Suprapubic skin (tissue), 4 donors: ENCODE measurements at regions not wholly inside any gene's neighbourhood (a gene's known extent, or its start where the extent isn't known, plus 50 kb on each side); places are given as distances from the start of the nearest gene placed in this dataset.

Source experiments
- DNase-seq, 2 donors: peaks; one replicate each; pipeline ENCODE4 v3.0.0-alpha.2; 2019; ENCODE audit warnings: low spot score in 2 of 2
- H3K27ac ChIP-seq: fragments of 200-600 bp; sonication (generic); one replicate; pipeline ENCODE4 v1.5.1; 2019
- H3K27me3 ChIP-seq: fragments of 200-600 bp; sonication (generic); one replicate; pipeline ENCODE4 v1.5.1; 2019
- H3K36me3 ChIP-seq: fragments of 200-600 bp; sonication (generic); one replicate; pipeline ENCODE4 v1.5.1; 2019
- H3K4me1 ChIP-seq: fragments of 200-600 bp; sonication (generic); one replicate; pipeline ENCODE4 v1.5.1; 2019
- H3K4me3 ChIP-seq: fragments of 200-600 bp; sonication (generic); one replicate; pipeline ENCODE4 v1.5.1; 2019; ENCODE audit warnings: mild to moderate bottlenecking
- H3K9me3 ChIP-seq: fragments of 200-600 bp; sonication (generic); one replicate; pipeline ENCODE4 v1.5.1; 2019
- CTCF ChIP-seq, 2 donors: fragments of 200-600 bp in 1 of 2; fragments of 450-650 bp in 1 of 2; sonication (generic) in 1 of 2; IDR thresholded peaks; one replicate each; pipeline ENCODE4 v1.5.1; 2016 to 2019; ENCODE audit warnings: antibody characterized with exemption in 2 of 2, mild to moderate bottlenecking in 1 of 2, moderate library complexity in 1 of 2
- EP300 ChIP-seq: sonication (generic); formaldehyde crosslinking; IDR thresholded peaks from one replicate; pipeline ENCODE4 v1.6.1; 2017; ENCODE audit warnings: antibody characterized with exemption
- POLR2A ChIP-seq, 2 donors: fragments of 450-650 bp; IDR thresholded peaks; one replicate each; pipeline ENCODE4 v1.6.1; 2017; ENCODE audit warnings: antibody characterized with exemption in 2 of 2, mild to moderate bottlenecking in 2 of 2, moderate library complexity in 2 of 2
- POLR2AphosphoS5 ChIP-seq, 3 donors: sonication (generic); formaldehyde crosslinking; IDR thresholded peaks; one replicate each; pipeline ENCODE4 v1.6.1; 2017; ENCODE audit warnings: antibody characterized with exemption in 3 of 3
- WGBS: methylation state at CpG from one replicate; pipeline ENCODE4 v1.1.5; 2018; 5-methylcytosine and 5-hydroxymethylcytosine counted together

GRCh38 chr5:58013542-58014258 lies 446.2 kb downstream of the PLK2 start:
- no peak for DNase-seq
- no peaks in the 10 kb centered on the region for H3K27me3 ChIP-seq
- H3K9me3 ChIP-seq, result no peaks in the 10 kb centered on the region
- no peaks in the 10 kb centered on the region for H3K4me1 ChIP-seq
- 95% methylated on average over 9 of the region's 9 CpGs for whole genome bisulfite sequencing
- no peak overlapping the region for H3K4me3 ChIP-seq
- no peaks in the 10 kb centered on the region for H3K36me3 ChIP-seq
- TF ChIP-seq CTCF (IDR thresholded peaks at IDR 0.05) (no peak), POLR2AphosphoS5 (IDR thresholded peaks at IDR 0.05) (no peak), EP300 (no peak), POLR2A (IDR thresholded peaks at IDR 0.05) (no peak)
- H3K27ac ChIP-seq, result no peak overlapping the region

GRCh38 chr5:58012801-58013315 lies 447.0 kb downstream of the PLK2 start:
- H3K9me3 ChIP-seq, result no peaks in the 10 kb centered on the region
- TF ChIP-seq POLR2A (IDR thresholded peaks at IDR 0.05), result no peak
- TF ChIP-seq EP300, result no peak
- TF ChIP-seq POLR2AphosphoS5 (IDR thresholded peaks at IDR 0.05), result no peak
- TF ChIP-seq CTCF (IDR thresholded peaks at IDR 0.05), result no peak
- H3K4me1 ChIP-seq, result no peaks in the 10 kb centered on the region
- 90% methylated on average over 3 of the region's 3 CpGs for WGBS
- no peak overlapping the region for H3K27ac ChIP-seq
- no peaks in the 10 kb centered on the region for H3K36me3 ChIP-seq
- H3K4me3 ChIP-seq, result no peak overlapping the region
- DNase-seq, result no peak
- no peaks in the 10 kb centered on the region for H3K27me3 ChIP-seq

GRCh38 chr5:58012102-58012501 lies 447.8 kb downstream of the PLK2 start:
- DNase-seq, result no peak
- 56% methylated on average over 1 of the region's 1 CpG for whole genome bisulfite sequencing
- Histone ChIP-seq H3K27ac (no peak overlapping the region), H3K4me3 (no peak overlapping the region), H3K4me1 (no peaks in the 10 kb centered on the region), H3K36me3 (no peaks in the 10 kb centered on the region), H3K27me3 (no peaks in the 10 kb centered on the region), H3K9me3 (no peaks in the 10 kb centered on the region)
- no peak for TF ChIP-seq POLR2A (IDR thresholded peaks at IDR 0.05)
- no peak for TF ChIP-seq CTCF (IDR thresholded peaks at IDR 0.05)

GRCh38 chr5:58011301-58011700 lies 448.6 kb downstream of the PLK2 start:
- TF ChIP-seq POLR2A (IDR thresholded peaks at IDR 0.05), result no peak
- no peak for TF ChIP-seq CTCF (IDR thresholded peaks at IDR 0.05)
- no peak for TF ChIP-seq POLR2AphosphoS5 (IDR thresholded peaks at IDR 0.05)
- no peak overlapping the region for H3K4me3 ChIP-seq
- no peaks in the 10 kb centered on the region for H3K9me3 ChIP-seq
- no peaks in the 10 kb centered on the region for H3K27me3 ChIP-seq
- no peak overlapping the region for H3K27ac ChIP-seq
- no peaks in the 10 kb centered on the region for H3K4me1 ChIP-seq
- 56% methylated on average over 4 of the region's 4 CpGs for WGBS
- no peak for DNase-seq
- no peaks in the 10 kb centered on the region for H3K36me3 ChIP-seq

GRCh38 chr5:58009754-58010153 lies 450.1 kb downstream of the PLK2 start:
- no peaks in the 10 kb centered on the region for H3K4me1 ChIP-seq
- no peak overlapping the region for H3K27ac ChIP-seq
- no peaks in the 10 kb centered on the region for H3K36me3 ChIP-seq
- no peaks in the 10 kb centered on the region for H3K27me3 ChIP-seq
- no peaks in the 10 kb centered on the region for H3K9me3 ChIP-seq
- 72% methylated on average over 2 of the region's 2 CpGs for WGBS
- no peak for TF ChIP-seq POLR2AphosphoS5 (IDR thresholded peaks at IDR 0.05)
- no peak for TF ChIP-seq EP300
- no peak for TF ChIP-seq POLR2A (IDR thresholded peaks at IDR 0.05)
- no peak for TF ChIP-seq CTCF (IDR thresholded peaks at IDR 0.05)
- no peak for DNase-seq
- no peak overlapping the region for H3K4me3 ChIP-seq
